Lower lobe of right lung (tissue), 2 donors: ENCODE measurements at regions not wholly inside any gene's neighbourhood (a gene's known extent, or its start where the extent isn't known, plus 50 kb on each side); places are given as distances from the start of the nearest gene placed in this dataset.

Experiments used
- ATAC-seq, 2 donors: fragments of 200-7000 bp; cut with Tn5 transposase; one replicate each; pipeline ENCODE4 v1.9.1; 2020 to 2022; ENCODE audit warnings: mild to moderate bottlenecking in 2 of 2, moderate library complexity in 2 of 2
- DNase-seq: peaks from one replicate; pipeline ENCODE4 v3.0.0-alpha.2; 2020
- H3K27ac ChIP-seq: fragments of 200-600 bp; one replicate; pipeline ENCODE4 v1.8.0; 2022
- H3K27me3 ChIP-seq: fragments of 200-600 bp; one replicate; pipeline ENCODE4 v1.8.0; 2022; ENCODE audit warnings: low read depth
- H3K36me3 ChIP-seq: fragments of 200-600 bp; one replicate; pipeline ENCODE4 v1.8.0; 2022; ENCODE audit warnings: mild to moderate bottlenecking
- H3K4me1 ChIP-seq: fragments of 200-600 bp; one replicate; pipeline ENCODE4 v1.8.0; 2022
- H3K4me3 ChIP-seq: fragments of 200-600 bp; one replicate; pipeline ENCODE4 v1.8.0; 2022; ENCODE audit warnings: mild to moderate bottlenecking
- H3K9me3 ChIP-seq: fragments of 200-600 bp; one replicate; pipeline ENCODE4 v1.8.0; 2022
- CTCF ChIP-seq: fragments of 200-600 bp; IDR thresholded peaks from one replicate; pipeline ENCODE4 v1.8.0; 2022; ENCODE audit warnings: antibody characterized with exemption, mild to moderate bottlenecking
- intact Hi-C: fragments of 100-400 bp; cut with DNase I; formaldehyde crosslinking; loops from one replicate; pipeline ENCODE4 v1.11.0; 2022
- donor health status: DM: no; HTN: yes; CAD: no; lungs with severe emphysema.

GRCh38 chr2:67986258-67986657 is 76.5 kb downstream of the C1D start:
- intact Hi-C loops = no loop called here
- no peak for DNase-seq

More at GRCh38 chr2:67986258-67986657, 76.5 kb downstream of the C1D start:
- H3K9me3 ChIP-seq = no peaks in the 10 kb centered on the region
- no peaks in the 10 kb centered on the region for H3K4me1 ChIP-seq
- no peak for ATAC-seq
- TF ChIP-seq CTCF = no peak
- H3K4me3 ChIP-seq = no peak overlapping the region
- no peaks in the 10 kb centered on the region for H3K36me3 ChIP-seq
- H3K27me3 ChIP-seq = no peaks in the 10 kb centered on the region
- H3K27ac ChIP-seq = no peak overlapping the region
